GM18868 (cell line): ENCODE measurements at regions not wholly inside any gene's neighbourhood (a gene's known extent, or its start where the extent isn't known, plus 50 kb on each side); places are given as distances from the start of the nearest gene placed in this dataset.
"Not testable (repeated sequence)": the region's sequence is repeated elsewhere in the genome, so short reads cannot be mapped to it uniquely, and the experiment has no call there.

ENCODE experiments used
- ATAC-seq: cut with Tn5 transposase; IDR thresholded peaks from one replicate; pipeline ENCODE4 v1.9.1; 2021; ENCODE audit warnings: mild to moderate bottlenecking, moderate library complexity; ENCODE audit not compliant: unreplicated experiment

GRCh38 chr2:91568391-91569338, 2877.2 kb downstream of the RPIA start:
- not testable (repeated sequence) for ATAC-seq

- ATAC-seq, result not testable (repeated sequence)
These were observed 2879.9 kb downstream of the RPIA start for GRCh38 chr2:91571239-91571923.

GRCh38 chr2:91573018-91573417, 2881.5 kb downstream of the RPIA start:
- not testable (repeated sequence) for ATAC-seq

GRCh38 chr2:91573755-91574154, 2882.3 kb downstream of the RPIA start:
- ATAC-seq, result not testable (repeated sequence)

- not testable (repeated sequence) for ATAC-seq
These were observed 2882.8 kb downstream of the RPIA start for GRCh38 chr2:91574255-91574654.

GRCh38 chr2:91575701-91576100, 2884.2 kb downstream of the RPIA start:
- ATAC-seq, result not testable (repeated sequence)

- ATAC-seq, result not testable (repeated sequence)
These were observed 2885.9 kb downstream of the RPIA start for GRCh38 chr2:91577406-91577805.

- ATAC-seq, result not testable (repeated sequence)
These were observed 2887.2 kb downstream of the RPIA start for GRCh38 chr2:91578678-91579077.

- not testable (repeated sequence) for ATAC-seq
These were observed 2888.1 kb downstream of the RPIA start for GRCh38 chr2:91579555-91579954.

- not testable (repeated sequence) for ATAC-seq
These were observed 2888.6 kb downstream of the RPIA start for GRCh38 chr2:91580043-91580442.

GRCh38 chr2:91587098-91587497, 2895.6 kb downstream of the RPIA start:
- not testable (repeated sequence) for ATAC-seq

GRCh38 chr2:91587908-91588535, 2896.5 kb downstream of the RPIA start:
- ATAC-seq, result not testable (repeated sequence)

- ATAC-seq, result not testable (repeated sequence)
These were observed 2897.3 kb downstream of the RPIA start for GRCh38 chr2:91588782-91589223.

GRCh38 chr2:91589454-91590328, 2898.2 kb downstream of the RPIA start:
- ATAC-seq, result not testable (repeated sequence)

GRCh38 chr2:91590381-91590780, 2898.9 kb downstream of the RPIA start:
- not testable (repeated sequence) for ATAC-seq

- not testable (repeated sequence) for ATAC-seq
These were observed 2899.6 kb downstream of the RPIA start for GRCh38 chr2:91591066-91591465.

GRCh38 chr2:91597436-91597835, 2906.0 kb downstream of the RPIA start:
- ATAC-seq, result not testable (repeated sequence)

GRCh38 chr2:91598519-91598918, 2907.0 kb downstream of the RPIA start:
- not testable (repeated sequence) for ATAC-seq

- not testable (repeated sequence) for ATAC-seq
These were observed 2907.5 kb downstream of the RPIA start for GRCh38 chr2:91599000-91599399.

- ATAC-seq, result not testable (repeated sequence)
These were observed 2911.4 kb downstream of the RPIA start for GRCh38 chr2:91602860-91603259.
